ENCODE measurements at regions not wholly inside any gene's neighbourhood (a gene's known extent, or its start where the extent isn't known, plus 50 kb on each side); places are given as distances from the start of the nearest gene placed in this dataset.

- Histone ChIP-seq H3K27ac (replicated peaks) (no peak overlapping the region), H3K4me3 (replicated peaks; ENCODE audit: insufficient read depth, low read length) (no peak overlapping the region), H3K27me3 (ENCODE audit: insufficient read depth, poor library complexity, severe bottlenecking) (no peaks in the 10 kb centered on the region)
- TF ChIP-seq POLR2AphosphoS5 (IDR thresholded peaks at IDR 0.05; ENCODE audit: low read depth) (no peak), SPI1 (IDR thresholded peaks at IDR 0.05; ENCODE audit: borderline replicate concordance, low read depth) (no peak), REST (IDR thresholded peaks at IDR 0.05; ENCODE audit: insufficient replicate concordance, low read depth) (no peak), GABPA (IDR thresholded peaks at IDR 0.05; ENCODE audit: low read depth) (no peak), CTCF (IDR thresholded peaks at IDR 0.05; ENCODE audit: insufficient read depth, low read length) (no peak)
- no peak for DNase-seq (ENCODE audit: low read depth in 1 of 2, low spot score in 1 of 2)
Measured at GRCh38 chr3:176159796-176160195, 1037.5 kb downstream of the TBL1XR1 start.

- no peak for TF ChIP-seq CTCF (IDR thresholded peaks at IDR 0.05; ENCODE audit: insufficient read depth, low read length)
- no peak for TF ChIP-seq REST (IDR thresholded peaks at IDR 0.05; ENCODE audit: insufficient replicate concordance, low read depth)
- TF ChIP-seq SPI1 (IDR thresholded peaks at IDR 0.05; ENCODE audit: borderline replicate concordance, low read depth): no peak
- no peak for TF ChIP-seq GABPA (IDR thresholded peaks at IDR 0.05; ENCODE audit: low read depth)
- no peak for TF ChIP-seq POLR2AphosphoS5 (IDR thresholded peaks at IDR 0.05; ENCODE audit: low read depth)
- DNase-seq (ENCODE audit: low read depth in 1 of 2, low spot score in 1 of 2): no peak
- Histone ChIP-seq H3K27me3 (ENCODE audit: insufficient read depth, poor library complexity, severe bottlenecking) (no peaks in the 10 kb centered on the region), H3K4me3 (replicated peaks; ENCODE audit: insufficient read depth, low read length) (no peak overlapping the region), H3K27ac (replicated peaks) (no peak overlapping the region)
Measured at GRCh38 chr3:176155012-176155411, 1042.3 kb downstream of the TBL1XR1 start.

- Histone ChIP-seq H3K27me3 (ENCODE audit: insufficient read depth, poor library complexity, severe bottlenecking) (no peaks in the 10 kb centered on the region), H3K4me3 (replicated peaks; ENCODE audit: insufficient read depth, low read length) (no peak overlapping the region), H3K27ac (replicated peaks) (no peak overlapping the region)
- DNase-seq (ENCODE audit: low read depth in 1 of 2, low spot score in 1 of 2): no peak
- TF ChIP-seq SPI1 (IDR thresholded peaks at IDR 0.05; ENCODE audit: borderline replicate concordance, low read depth) (no peak), GABPA (IDR thresholded peaks at IDR 0.05; ENCODE audit: low read depth) (no peak), POLR2AphosphoS5 (IDR thresholded peaks at IDR 0.05; ENCODE audit: low read depth) (no peak), CTCF (IDR thresholded peaks at IDR 0.05; ENCODE audit: insufficient read depth, low read length) (no peak), REST (IDR thresholded peaks at IDR 0.05; ENCODE audit: insufficient replicate concordance, low read depth) (no peak)
Measured at GRCh38 chr3:176149567-176149966, 1047.7 kb downstream of the TBL1XR1 start.
